T-helper 22 cell (primary cell): ENCODE measurements at regions not wholly inside any gene's neighbourhood (a gene's known extent, or its start where the extent isn't known, plus 50 kb on each side); places are given as distances from the start of the nearest gene placed in this dataset.
"Not testable (repeated sequence)": the region's sequence is repeated elsewhere in the genome, so short reads cannot be mapped to it uniquely, and the experiment has no call there.

Experiments
- DNase-seq: peaks from one replicate; pipeline ENCODE4 v3.0.0-alpha.2; 2020; ENCODE audit warnings: low read depth

DNA sequence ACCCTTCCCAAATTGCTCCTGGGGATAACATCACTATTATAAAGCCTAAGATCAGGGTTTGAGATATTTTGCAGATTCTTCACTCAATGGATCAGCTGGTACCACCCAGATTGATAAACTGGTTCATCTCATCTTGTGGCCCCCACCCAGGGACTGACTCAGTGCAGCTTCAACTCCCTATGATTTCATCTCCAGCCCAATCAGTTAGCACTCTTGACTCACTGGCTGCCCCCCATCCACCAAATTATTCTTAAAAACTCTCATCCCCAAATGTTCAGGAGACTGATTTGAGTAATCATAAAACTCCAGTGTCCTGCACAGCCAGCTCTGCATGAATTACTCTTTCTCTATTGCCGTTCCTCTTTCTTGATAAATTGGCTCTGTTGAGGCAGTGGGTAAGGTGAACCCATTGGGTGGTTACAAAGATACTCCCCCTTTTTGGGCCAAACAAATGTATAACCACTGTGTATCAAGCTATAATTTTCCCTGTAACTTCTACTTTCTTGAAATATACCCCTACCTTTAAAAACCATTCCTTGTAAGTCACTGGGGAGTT is 263.3 kb upstream of the IL12B start:
- DNase-seq, result no peak

DNA sequence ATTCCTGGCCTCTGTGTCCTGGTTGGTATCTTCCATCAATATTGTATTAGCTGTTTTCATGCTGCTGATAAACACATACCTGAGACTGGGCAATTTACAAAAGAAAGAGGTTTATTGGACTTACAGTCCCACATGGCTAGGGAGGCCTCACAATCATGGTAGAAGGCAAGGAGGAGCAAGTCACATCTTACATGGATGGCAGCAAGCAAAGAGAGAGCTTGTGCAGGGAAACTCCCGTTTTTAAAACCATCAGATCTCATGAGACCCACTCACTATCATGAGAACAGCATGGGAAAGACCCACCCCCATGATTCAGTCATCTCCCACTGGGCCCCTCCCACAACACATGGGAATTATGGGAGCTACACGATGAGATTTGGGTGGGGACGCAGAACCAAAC is 265.3 kb upstream of the IL12B start:
- not testable (repeated sequence) for DNase-seq

DNA sequence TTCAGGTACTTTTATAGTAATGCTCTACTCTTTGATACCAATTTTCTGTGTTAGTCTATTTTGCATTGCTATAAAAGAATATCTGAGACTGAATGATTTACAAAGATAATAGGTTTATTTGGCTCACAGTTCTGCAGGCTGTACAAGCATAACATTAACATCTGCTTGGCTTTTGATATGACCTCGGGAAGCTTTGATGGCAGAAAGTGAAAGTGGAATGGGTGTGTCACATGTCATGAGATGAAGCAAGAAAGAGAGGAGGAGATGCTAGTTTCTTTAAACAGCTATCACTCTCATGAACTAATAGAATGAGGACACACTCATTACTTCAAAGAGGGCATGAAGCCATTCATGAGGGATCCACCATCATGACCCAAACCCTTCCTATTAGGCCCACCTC is 270.9 kb upstream of the IL12B start:
- DNase-seq, result no peak

DNA sequence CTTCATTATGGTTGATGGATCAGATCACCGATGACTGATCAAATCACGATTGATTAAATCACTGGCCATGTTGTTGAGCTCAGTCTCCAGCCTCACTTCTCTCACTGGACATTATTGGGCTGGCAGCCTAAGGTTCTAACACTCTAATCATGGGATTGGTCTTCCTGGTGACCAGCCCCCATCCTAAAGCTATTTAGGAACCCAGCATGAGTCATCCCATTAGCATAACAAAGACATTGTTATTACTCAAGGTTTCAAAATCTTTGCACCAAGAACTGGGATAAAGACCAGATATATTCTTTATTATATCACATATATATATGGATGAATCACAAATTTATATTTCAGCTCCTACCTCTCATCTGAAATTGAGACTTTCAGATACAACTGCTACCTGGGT is 272.1 kb upstream of the IL12B start:
- no peak for DNase-seq

DNA sequence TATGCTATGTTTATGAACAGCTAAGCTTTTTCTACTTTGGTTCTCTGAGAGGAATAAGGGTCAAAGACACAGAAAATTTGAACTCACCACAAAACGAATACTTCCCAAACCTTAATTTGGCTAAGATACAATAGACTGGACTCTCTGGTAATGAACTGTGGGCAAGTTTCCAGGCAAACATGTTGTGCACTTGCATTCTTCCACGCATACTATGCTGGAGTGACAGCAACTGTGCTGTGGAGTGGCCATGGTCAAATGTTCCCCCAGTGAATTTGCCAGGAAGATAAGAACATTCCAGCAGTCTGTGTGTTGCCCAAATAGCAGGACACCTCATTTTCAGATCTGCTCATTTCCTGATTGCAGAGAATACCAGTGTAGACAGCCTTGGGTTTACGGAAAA is 275.3 kb upstream of the IL12B start:
- DNase-seq, result no peak

DNA sequence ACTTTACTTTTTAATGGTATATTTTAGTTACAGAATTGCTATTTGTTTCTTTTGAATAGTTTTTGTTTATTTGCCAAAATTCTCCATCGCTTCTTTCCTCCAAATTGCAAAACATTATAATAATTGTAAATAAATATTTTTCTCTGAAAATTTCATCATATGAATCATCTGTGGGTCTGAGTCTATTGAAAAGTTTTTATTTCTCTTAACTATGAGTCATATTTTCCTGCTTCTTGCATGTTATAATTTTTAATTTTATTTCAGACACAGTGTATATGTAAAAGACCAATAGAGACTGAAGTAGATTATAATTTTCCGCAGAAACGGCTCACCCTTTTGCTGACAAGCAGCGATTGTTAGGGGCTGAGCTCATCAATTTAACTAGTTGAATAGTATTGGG is 279.1 kb upstream of the IL12B start:
- no peak for DNase-seq

DNA sequence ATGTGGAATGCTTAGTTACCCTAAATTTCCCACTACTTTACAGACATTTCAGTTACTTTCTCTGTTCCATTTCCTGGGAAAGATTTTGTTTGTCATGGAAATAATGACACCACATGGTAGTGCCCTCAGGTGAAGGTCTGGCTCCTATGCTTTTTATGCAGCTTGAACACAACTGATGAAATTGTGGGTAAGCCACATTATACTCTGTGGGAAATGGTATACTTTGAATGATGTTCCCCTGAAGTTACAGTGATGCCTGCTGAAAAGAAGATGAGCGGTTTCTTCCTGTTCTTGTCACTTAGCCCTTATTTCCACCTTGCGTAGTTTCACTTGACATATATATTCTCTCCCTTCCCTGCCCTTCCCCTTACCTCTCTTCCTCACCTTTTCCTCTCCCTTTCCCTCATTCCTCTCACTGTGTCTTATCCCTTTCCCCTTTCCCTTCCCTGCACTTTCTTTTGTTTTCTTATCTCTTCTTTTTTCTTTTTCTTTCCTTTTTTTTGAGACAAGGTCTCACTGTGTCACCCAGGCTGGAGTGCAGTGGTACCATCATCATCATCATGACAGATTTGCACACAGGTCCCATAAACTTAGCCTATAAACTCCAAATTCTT is 280.8 kb upstream of the IL12B start:
- no peak for DNase-seq

DNA sequence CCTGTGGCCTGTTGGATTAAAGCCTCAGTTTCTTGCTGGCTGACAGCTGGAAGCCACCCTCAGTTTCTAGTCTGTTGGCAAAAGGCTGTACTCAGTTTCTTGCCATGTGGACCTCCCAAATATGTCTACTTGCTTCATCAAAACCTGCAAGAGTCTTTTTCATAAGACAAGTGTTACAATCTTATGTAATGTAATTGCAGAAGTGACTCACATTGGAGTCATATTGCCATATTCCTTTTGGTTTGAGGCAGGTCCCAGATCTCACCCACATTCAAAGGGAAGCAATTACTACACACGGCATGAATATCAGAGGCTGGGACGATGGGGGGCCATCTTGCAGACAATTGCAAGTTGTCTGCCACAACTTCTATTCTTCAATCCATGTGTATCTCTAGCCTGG is 286.7 kb upstream of the IL12B start:
- no peak for DNase-seq

DNA sequence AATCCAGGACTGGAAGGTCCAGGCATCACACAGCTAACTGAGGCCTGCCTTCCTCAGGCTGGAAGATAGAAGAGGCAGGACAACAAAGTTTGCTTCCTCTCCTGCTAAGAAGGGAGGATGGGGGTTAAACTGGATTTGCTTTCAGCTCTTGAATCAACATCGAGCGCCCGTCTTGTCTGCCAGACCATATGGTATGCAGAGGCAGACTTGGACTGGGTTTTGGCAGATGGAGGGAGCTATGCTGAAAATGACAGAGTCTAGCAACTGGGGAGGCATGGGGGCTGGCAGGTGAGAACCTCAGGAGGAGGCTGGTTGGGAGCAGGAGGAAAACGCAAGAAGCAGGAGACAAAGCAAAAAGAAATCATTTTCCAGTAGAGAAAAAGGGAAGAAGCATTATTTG is 289.5 kb upstream of the IL12B start:
- DNase-seq, result no peak

DNA sequence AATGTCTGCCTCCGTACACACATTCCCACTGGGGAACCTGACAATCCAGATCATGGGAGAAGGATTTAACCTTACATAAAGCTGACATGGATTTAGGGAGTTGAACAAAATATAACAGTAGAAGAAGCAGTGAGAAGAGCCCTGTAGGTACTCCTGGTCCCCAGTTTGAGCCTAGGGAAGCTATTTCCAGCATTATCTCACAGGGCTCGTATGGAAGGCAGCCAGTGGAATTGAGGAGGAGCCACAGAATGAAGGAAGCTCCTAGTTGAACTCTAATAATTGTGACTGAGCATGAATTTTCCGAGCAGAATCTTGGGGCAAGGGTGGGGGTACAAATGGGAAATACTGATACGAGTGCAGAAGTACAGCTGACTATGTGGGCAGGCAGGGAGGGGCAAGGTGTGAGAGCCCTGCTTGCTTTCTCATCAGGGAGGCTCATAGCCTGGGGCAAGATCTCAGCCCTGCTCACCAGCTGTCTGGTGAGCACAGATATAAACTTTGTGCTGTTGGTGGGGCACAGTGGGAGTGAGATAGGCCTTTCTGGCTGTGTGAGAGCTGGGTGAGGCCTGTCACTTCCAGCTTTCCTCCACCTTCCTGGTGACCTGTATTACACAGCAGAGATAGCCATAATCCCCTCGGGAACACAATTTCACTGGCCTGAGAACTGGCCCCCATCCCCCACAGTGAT is 290.7 kb upstream of the IL12B start:
- DNase-seq, result no peak

DNA sequence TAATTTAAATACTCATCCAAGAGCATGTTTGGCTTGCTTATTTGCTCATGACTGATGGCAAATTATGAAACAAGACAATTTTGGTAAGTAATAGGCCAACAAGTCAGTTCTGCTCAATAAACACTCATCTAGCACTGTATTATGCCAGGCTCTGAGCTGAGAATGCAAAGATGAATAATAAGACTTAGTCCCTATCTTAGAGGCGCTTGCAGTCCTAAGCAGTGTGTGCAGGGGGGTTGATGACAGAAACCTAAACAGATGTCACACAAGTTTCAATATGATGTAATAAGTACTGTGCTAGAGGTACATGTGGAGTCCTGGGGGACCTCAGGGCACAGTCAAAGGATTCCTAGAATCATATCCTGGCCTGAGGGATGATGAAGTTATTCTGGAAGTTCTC is 287.6 kb upstream of the ADRA1B start:
- no peak for DNase-seq

DNA sequence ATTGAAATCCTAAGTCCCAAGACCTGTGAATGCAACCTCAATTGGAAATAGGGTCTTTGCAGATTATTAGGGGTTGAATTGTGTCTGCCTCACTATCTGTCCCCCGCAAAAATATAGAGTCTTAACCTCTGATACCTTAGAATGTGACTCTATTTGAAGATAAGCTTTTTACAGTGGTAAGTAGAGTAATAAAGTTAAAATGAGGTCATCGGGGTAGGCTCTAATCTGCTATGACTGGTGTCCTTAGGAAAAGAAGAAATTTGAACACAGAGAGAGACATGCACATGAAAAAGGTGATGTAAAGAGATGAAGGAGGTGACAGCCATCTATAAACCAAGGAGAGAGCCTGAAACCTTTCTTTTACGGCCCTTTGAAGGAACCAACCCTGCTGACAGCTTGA is 287.1 kb upstream of the ADRA1B start:
- no peak for DNase-seq

DNA sequence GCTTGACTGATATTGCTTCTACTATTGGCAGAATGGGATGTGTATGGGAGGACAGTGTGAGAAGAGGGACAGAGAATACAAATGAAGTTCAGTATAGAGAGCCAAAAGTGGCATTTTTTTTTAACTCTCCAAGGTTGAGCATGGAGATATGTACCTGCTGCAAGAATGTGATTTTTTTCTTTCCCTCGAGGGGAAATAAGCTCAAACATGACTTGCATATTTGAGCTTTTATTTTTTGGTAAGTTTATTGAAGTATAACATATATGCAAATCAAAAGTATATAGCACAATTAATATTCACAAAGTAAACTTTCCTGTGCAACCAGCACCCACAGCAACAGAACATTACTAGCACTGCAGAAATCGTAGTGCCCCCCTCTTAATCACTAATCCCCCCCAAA is 285.7 kb upstream of the ADRA1B start:
- DNase-seq, result no peak

DNA sequence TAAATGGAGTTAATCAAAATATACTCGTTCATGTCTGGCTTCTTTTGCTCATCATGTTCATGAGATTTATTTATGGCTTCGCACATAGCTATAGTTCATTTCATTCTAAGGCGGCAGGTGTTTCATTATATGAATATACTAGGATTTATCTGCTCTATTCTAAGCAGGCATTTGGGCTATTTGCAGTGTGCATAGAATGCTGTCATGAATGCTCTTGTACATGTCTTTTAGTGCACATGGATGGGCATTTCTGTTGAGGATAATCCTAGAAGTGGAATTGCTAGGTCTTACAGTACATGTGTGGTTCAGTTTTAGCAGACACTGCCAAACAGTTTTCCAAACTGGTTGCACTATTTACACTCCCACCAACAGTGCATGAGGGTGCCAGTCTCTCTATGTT is 285.3 kb upstream of the ADRA1B start:
- no peak for DNase-seq

DNA sequence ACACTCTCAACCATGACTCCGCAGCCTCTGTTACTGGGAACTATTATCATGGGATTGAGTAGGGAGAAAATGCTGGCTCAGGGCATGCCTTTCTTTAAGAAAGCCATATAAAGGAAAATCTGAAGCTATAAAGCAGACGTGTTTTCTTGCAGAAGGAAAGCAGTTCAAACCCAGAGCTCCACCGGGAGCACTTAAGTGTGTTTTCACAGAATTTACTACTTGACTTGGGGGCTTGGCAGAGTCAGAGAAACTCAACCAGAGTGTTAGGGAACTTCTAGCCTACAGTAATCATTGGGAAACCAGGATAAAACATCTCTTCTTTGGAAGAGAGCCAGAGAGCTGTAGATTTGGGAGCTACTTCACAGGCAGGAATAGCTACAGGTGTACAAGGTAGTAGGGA is 283.4 kb upstream of the ADRA1B start:
- DNase-seq, result no peak

DNA sequence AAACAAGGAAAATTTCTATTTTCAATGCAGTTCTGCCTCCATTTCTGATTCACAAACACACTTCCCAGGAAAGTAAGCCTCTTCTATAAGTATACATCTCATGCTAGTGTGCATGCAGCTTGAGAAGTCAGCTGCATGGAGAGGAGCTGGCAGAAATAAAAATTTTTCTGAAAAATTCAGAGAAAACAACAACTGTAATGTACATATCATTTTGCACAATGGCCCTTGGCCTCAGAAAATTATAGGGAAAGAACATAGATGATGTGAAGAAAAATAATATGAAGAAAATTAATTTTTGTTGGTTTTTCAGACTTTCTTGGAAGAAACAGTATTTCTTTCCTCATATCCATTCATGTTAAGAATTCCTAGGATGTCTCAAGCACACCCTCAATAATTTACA is 277.8 kb upstream of the ADRA1B start:
- DNase-seq, result no peak

DNA sequence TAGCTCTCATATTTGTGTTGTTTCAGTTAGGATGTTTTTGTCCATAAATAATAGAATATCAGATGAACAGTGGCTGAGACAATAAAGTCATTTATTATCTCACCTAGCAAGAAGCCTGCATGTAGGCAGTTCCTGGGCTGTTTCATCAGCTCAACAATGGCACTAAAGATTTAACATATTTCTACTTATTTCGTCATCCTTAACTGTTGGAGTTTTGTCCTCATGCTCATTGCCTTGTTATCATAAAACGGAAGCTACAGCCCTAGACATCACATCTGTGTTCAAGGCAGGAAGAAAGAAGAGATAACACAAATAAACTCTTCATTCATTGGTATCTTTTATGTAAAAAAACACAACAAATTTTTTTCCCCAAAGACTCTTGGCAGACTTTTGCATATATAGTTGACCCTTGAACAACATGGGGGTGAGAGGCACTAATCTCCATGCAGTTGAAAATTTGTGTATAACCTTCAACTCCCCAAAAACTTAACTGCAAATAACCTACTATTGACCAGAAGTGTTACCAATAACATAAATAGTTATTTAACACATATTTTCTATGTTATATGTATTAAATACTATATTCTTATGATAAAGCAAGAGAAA is 277.2 kb upstream of the ADRA1B start:
- DNase-seq, result no peak

DNA sequence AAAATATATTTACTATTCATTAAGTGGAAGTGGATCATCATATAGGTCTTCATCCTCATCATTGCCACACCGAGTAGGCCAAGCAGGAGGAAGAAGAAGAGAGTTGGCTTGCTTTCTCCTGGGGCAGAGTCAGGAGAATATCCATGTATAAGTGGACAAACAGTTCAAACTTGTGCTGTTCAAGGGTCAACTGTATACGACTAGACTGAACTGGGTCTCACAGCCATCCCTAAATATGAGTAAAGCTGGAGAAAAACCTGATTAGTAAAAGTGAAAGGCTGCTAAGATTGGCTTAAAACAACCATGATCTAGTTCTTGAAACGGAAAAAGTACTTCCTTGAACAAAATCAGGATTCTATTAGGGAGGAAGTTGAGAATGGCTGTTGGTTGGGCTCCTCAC is 276.7 kb upstream of the ADRA1B start:
- DNase-seq, result no peak

DNA sequence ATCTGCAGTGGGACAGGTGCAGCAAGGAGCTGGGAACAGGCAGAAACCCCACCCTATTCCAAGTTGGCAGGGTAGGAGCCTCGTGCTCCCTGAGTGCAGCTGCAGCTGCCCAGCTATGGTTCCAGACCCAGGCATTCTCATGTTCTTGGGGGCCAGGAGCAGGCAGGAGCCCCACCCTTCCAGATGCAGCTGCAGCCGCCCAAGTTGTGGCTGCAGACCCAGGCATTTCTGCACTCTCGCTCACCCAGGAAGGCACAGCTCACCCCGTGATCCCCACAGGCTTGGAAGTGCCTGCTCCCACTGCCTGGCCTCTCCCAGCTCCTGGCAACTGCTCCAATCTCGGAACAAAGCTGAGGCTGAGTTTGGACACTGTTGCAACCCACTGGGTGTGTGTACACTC is 275.8 kb upstream of the ADRA1B start:
- DNase-seq, result no peak

DNA sequence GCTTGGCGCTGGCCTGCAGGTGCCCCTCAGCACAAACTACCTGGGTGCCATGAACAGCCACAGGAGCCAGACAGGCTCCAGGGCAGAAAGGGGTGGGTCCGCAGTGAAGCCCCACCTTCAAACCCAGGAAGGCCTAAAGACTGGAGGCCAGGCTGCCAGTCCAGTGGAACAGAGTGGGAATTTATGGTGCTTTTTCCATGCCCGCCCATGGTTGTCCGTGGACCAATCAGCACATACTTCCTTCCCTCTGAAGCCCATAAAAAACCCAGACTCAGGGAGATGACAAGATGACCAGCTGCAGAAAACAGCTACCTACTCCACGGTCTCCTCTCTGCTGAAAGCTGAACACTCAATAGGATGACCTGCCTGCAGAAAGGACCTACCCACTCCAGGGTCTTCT is 275.4 kb upstream of the ADRA1B start:
- DNase-seq, result no peak

DNA sequence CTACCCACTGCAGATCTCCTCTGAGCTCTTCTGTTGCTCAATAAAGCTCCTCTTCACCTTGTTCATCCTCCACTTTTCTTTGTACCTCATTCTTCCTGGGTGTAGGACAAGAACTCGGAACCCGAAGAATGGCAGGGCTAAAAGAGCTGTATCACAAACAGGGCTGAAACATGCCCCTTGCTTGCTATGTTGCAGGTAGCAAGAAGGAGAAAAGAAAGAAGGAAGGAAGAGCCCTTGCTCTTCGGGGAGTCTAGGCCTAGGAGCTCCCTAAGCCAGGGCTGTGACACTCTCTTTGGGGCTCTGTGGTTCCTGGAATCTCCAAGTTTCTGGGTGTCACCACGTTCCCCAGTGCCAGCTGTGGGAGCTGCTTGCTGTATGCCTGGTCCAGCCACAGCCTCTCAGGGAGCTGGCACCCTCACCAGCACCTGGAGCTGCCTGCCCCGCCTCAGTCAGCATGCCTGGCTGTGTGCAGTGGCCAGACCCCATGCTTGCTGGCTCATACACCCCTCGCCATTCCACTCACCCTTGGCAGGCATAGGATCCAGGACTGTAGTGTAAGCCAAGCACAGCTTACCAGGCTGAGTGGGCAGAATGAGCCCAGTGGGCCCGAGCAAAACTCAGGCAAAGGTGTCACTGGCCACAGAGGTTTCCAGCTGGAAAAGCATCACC is 274.8 kb upstream of the ADRA1B start:
- no peak for DNase-seq

DNA sequence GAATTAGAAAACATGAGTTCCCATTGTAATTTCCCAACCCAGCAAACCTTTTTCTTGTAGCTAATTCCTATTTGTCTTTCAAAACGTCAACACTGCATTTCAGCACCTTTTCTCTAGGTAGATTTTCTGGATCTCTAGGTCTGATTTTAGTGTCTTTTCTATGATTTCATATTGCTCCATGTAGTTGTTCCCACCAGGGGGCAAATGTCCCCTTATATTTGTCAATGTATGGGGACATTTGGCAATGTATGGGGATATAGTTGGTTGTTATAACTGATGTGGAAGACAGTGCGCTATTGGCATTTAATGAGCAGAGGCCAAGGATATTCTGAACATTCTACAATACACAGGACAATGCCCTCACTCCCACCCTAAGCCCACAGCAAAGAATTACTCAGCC is 273.9 kb upstream of the ADRA1B start:
- no peak for DNase-seq

DNA sequence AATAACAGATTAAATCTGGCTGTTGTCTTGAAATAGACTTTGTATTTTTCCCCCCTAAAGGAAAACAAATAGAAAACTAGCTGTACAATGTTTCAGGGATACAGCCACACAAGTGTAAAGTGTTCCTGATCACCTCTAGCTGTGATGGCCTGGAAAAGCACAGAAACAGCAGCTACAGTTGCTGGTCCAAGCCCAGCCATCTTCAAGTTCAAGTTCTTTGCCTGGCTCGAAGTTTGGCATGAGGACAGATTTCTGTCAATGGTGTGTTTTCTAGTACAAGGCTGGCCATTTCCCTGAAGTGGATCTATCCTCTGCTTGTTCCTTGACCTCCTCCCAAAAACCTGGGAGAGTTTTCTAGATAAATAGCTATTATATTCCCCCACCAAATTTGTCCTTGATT is 272.2 kb upstream of the ADRA1B start:
- DNase-seq, result no peak
